ENCODE measurements at regions not wholly inside any gene's neighbourhood (a gene's known extent, or its start where the extent isn't known, plus 50 kb on each side); places are given as distances from the start of the nearest gene placed in this dataset.

- ATAC-seq (no peak), DNase-seq (no peak)
- TF ChIP-seq CTCF (IDR thresholded peaks at IDR 0.05) = no peak
- Histone ChIP-seq H3K27me3 (ENCODE audit: low read depth) (no peaks in the 10 kb centered on the region), H3K4me1 (no peaks in the 10 kb centered on the region), H3K36me3 (no peaks in the 10 kb centered on the region), H3K27ac (no peak overlapping the region), H3K9me3 (peaks cover 6% of the 10 kb centered on the region), H3K4me3 (no peak overlapping the region)
- intact Hi-C loops (cut with DNase I) = no loop called here
Measured at GRCh38 chr1:221510793-221511503, 230.9 kb downstream of the DUSP10 start.

DNA sequence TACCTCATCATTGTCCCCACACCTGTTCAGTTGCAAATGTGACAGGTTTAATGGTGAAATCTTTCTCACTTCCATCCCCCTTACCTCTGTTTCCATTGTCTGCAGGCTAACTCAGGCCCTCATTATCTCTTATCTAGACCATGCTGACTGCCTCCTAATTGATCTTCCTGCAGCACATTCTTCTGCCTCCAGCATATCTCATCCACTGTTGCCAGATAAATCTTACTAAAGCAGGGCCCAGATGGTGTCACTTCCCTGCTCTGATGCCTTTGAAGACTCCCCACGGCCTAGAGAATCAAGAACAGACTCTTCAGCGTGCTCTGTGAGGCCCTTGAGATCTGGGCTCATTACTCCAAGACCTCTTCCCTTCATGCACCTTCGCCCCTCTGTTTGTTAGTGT is 230.1 kb downstream of the DUSP10 start:
- no peaks in the 10 kb centered on the region for H3K27me3 ChIP-seq (ENCODE audit: low read depth)
- no peaks in the 10 kb centered on the region for H3K36me3 ChIP-seq
- no peaks in the 10 kb centered on the region for H3K4me1 ChIP-seq
- H3K27ac ChIP-seq = no peak overlapping the region
- ATAC-seq (no peak), DNase-seq (no peak)
- no peaks in the 10 kb centered on the region for H3K9me3 ChIP-seq
- intact Hi-C loops (cut with DNase I) = no loop called here
- H3K4me3 ChIP-seq = no peak overlapping the region
- TF ChIP-seq CTCF (IDR thresholded peaks at IDR 0.05) = no peak

- Histone ChIP-seq H3K27ac (no peak overlapping the region), H3K4me1 (no peaks in the 10 kb centered on the region), H3K36me3 (no peaks in the 10 kb centered on the region), H3K9me3 (no peaks in the 10 kb centered on the region), H3K4me3 (no peak overlapping the region), H3K27me3 (ENCODE audit: low read depth) (no peaks in the 10 kb centered on the region)
- DNase-seq (no peak), ATAC-seq (no peak)
- intact Hi-C loops (cut with DNase I) = no loop called here
- TF ChIP-seq CTCF (IDR thresholded peaks at IDR 0.05) = no peak
Measured at GRCh38 chr1:221514806-221515205, 227.1 kb downstream of the DUSP10 start.

GRCh38 chr1:221515496-221515895 is 226.4 kb downstream of the DUSP10 start:
- intact Hi-C loops (cut with DNase I) = no loop called here
- Histone ChIP-seq H3K4me1 (no peaks in the 10 kb centered on the region), H3K27ac (no peak overlapping the region), H3K27me3 (ENCODE audit: low read depth) (no peaks in the 10 kb centered on the region), H3K4me3 (no peak overlapping the region), H3K36me3 (no peaks in the 10 kb centered on the region), H3K9me3 (no peaks in the 10 kb centered on the region)
- no peak for TF ChIP-seq CTCF (IDR thresholded peaks at IDR 0.05)
- DNase-seq (no peak), ATAC-seq (no peak)

DNA sequence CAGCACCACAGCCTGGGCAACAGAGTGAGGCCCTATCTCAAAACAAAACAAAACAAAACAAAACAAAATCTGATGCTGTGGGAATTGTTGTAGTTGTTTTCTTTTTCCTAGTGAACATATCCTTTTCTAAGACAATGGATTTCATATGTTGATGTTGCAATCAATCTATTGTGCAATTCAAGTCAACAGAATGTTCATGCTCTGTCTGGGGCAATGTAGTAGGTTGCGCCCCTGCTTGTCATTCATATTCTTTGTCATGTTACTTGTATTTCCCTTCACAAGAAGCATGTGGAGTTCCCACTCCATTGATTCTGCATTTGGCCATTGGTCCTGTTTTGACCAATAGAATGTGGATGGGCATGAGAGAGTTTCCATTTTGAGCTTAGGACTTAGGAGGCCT is 223.9 kb downstream of the DUSP10 start:
- Histone ChIP-seq H3K27ac (no peak overlapping the region), H3K9me3 (no peaks in the 10 kb centered on the region), H3K36me3 (no peaks in the 10 kb centered on the region), H3K4me3 (no peak overlapping the region), H3K4me1 (no peaks in the 10 kb centered on the region), H3K27me3 (ENCODE audit: low read depth) (no peaks in the 10 kb centered on the region)
- intact Hi-C loops (cut with DNase I) = no loop called here
- TF ChIP-seq CTCF (IDR thresholded peaks at IDR 0.05) = no peak
- no peak for DNase-seq
- ATAC-seq = no peak
